Mucosa of rectum (tissue), 2 donors: ENCODE measurements at regions not wholly inside any gene's neighbourhood (a gene's known extent, or its start where the extent isn't known, plus 50 kb on each side); places are given as distances from the start of the nearest gene placed in this dataset.

Experiments
- H3K27ac ChIP-seq, 2 donors: one replicate each; pipeline ENCODE4 v1.7.0; 2013; ENCODE audit warnings: inconsistent platforms in 2 of 2, low read depth in 2 of 2, low read length in 2 of 2
- H3K27me3 ChIP-seq, 2 donors: one replicate each; pipeline ENCODE4 v1.7.0; 2013; ENCODE audit warnings: low read length in 2 of 2; ENCODE audit not compliant: control insufficient read depth in 2 of 2, insufficient read depth in 2 of 2
- H3K36me3 ChIP-seq, 2 donors: one replicate each; pipeline ENCODE4 v1.7.0; 2013; ENCODE audit warnings: low read length in 2 of 2; ENCODE audit not compliant: control insufficient read depth in 2 of 2, insufficient read depth in 2 of 2
- H3K4me1 ChIP-seq, 2 donors: one replicate each; pipeline ENCODE4 v1.7.0; 2013; ENCODE audit warnings: low read length in 2 of 2, mild to moderate bottlenecking in 1 of 2; ENCODE audit not compliant: control insufficient read depth in 2 of 2, insufficient read depth in 2 of 2
- H3K4me3 ChIP-seq, 2 donors: one replicate each; pipeline ENCODE4 v1.7.0; 2013; ENCODE audit warnings: low read length in 2 of 2
- H3K9ac ChIP-seq, 2 donors: one replicate each; pipeline ENCODE4 v1.7.0; 2013; ENCODE audit warnings: low read length in 2 of 2, low read depth in 1 of 2, mild to moderate bottlenecking in 1 of 2
- H3K9me3 ChIP-seq, 2 donors: one replicate each; pipeline ENCODE4 v1.7.0; 2013; ENCODE audit warnings: low read length in 2 of 2; ENCODE audit not compliant: control insufficient read depth in 2 of 2
- donor health status: healthy.
- donor health status: Normal muscosa, but diverticular disease.

GRCh38 chr18:76567835-76568445 is 72.9 kb upstream of the ZNF516 start:
- Histone ChIP-seq H3K9ac (no peak overlapping the region), H3K27me3 (no peaks in the 10 kb centered on the region), H3K27ac (no peak overlapping the region), H3K36me3 (no peaks in the 10 kb centered on the region), H3K9me3 (no peaks in the 10 kb centered on the region), H3K4me3 (no peak overlapping the region), H3K4me1 (no peaks in the 10 kb centered on the region)

GRCh38 chr18:76566987-76567386 is 71.9 kb upstream of the ZNF516 start:
- Histone ChIP-seq H3K36me3 (no peaks in the 10 kb centered on the region), H3K27ac (no peak overlapping the region), H3K9me3 (no peaks in the 10 kb centered on the region), H3K4me3 (no peak overlapping the region), H3K9ac (no peak overlapping the region), H3K27me3 (no peaks in the 10 kb centered on the region), H3K4me1 (no peaks in the 10 kb centered on the region)

- Histone ChIP-seq H3K9ac (peak overlapping the region in 1 of 2 donors; percentile 47), H3K27me3 (no peaks in the 10 kb centered on the region), H3K9me3 (no peaks in the 10 kb centered on the region), H3K27ac (peak overlapping the region; percentile 76 to 77), H3K4me1 (no peaks in the 10 kb centered on the region), H3K4me3 (peak overlapping the region; percentile 61 to 71), H3K36me3 (no peaks in the 10 kb centered on the region)
Observed at GRCh38 chr18:76565238-76566173, 70.5 kb upstream of the ZNF516 start.

GRCh38 chr18:76564655-76565237 is 69.7 kb upstream of the ZNF516 start:
- Histone ChIP-seq H3K4me3 (peak overlapping the region; percentile 61 to 71), H3K4me1 (no peaks in the 10 kb centered on the region), H3K27ac (peak overlapping the region; percentile 28 to 77), H3K9ac (no peak overlapping the region), H3K27me3 (no peaks in the 10 kb centered on the region), H3K36me3 (no peaks in the 10 kb centered on the region), H3K9me3 (no peaks in the 10 kb centered on the region)

- Histone ChIP-seq H3K4me3 (no peak overlapping the region), H3K27ac (no peak overlapping the region), H3K36me3 (no peaks in the 10 kb centered on the region), H3K4me1 (peaks cover 0 to 3% of the 10 kb centered on the region in 2 donors), H3K9ac (no peak overlapping the region), H3K9me3 (no peaks in the 10 kb centered on the region), H3K27me3 (no peaks in the 10 kb centered on the region)
Observed at GRCh38 chr18:76564117-76564516, 69.1 kb upstream of the ZNF516 start.

GRCh38 chr18:76562286-76563122 is 67.5 kb upstream of the ZNF516 start:
- no peaks in the 10 kb centered on the region for H3K36me3 ChIP-seq
- H3K27me3 ChIP-seq = no peaks in the 10 kb centered on the region

GRCh38 chr18:76558881-76559667 is 64.0 kb upstream of the ZNF516 start:
- Histone ChIP-seq H3K9me3 (no peaks in the 10 kb centered on the region), H3K27me3 (no peaks in the 10 kb centered on the region), H3K36me3 (no peaks in the 10 kb centered on the region), H3K4me1 (peaks cover 0 to 6% of the 10 kb centered on the region in 2 donors), H3K9ac (no peak overlapping the region), H3K27ac (no peak overlapping the region), H3K4me3 (peak overlapping the region in 1 of 2 donors; percentile 44)

More at GRCh38 chr18:76562286-76563122, 67.5 kb upstream of the ZNF516 start:
- Histone ChIP-seq H3K4me1 (peaks cover 0 to 6% of the 10 kb centered on the region in 2 donors), H3K9ac (no peak overlapping the region), H3K27ac (no peak overlapping the region), H3K4me3 (no peak overlapping the region), H3K9me3 (no peaks in the 10 kb centered on the region)

GRCh38 chr18:76557026-76557575 is 62.1 kb upstream of the ZNF516 start:
- Histone ChIP-seq H3K27me3 (no peaks in the 10 kb centered on the region), H3K36me3 (no peaks in the 10 kb centered on the region), H3K9me3 (no peaks in the 10 kb centered on the region), H3K9ac (no peak overlapping the region), H3K4me1 (peaks cover 0 to 6% of the 10 kb centered on the region in 2 donors), H3K4me3 (no peak overlapping the region), H3K27ac (no peak overlapping the region)
